NB4 (cell line): ENCODE measurements at regions not wholly inside any gene's neighbourhood (a gene's known extent, or its start where the extent isn't known, plus 50 kb on each side); places are given as distances from the start of the nearest gene placed in this dataset.

Source experiments
- CTCF ChIP-seq: IDR thresholded peaks from one replicate; pipeline ENCODE4 v1.5.1; 2012; ENCODE audit warnings: low read depth, low read length
- MAX ChIP-seq: IDR thresholded peaks from 2 replicates; pipeline ENCODE4 v1.6.1; 2011; ENCODE audit warnings: low read depth, low read length
- MYC ChIP-seq: IDR thresholded peaks from 2 replicates; pipeline ENCODE4 v1.6.1; 2011; ENCODE audit warnings: low read depth, low read length
- POLR2A ChIP-seq: IDR thresholded peaks from 2 replicates; pipeline ENCODE4 v1.6.1; 2011; ENCODE audit warnings: mild to moderate bottlenecking; ENCODE audit not compliant: insufficient read length; ENCODE audit errors: extremely low read depth

- TF ChIP-seq CTCF, result no peak
- no peak for TF ChIP-seq POLR2A
- no peak for TF ChIP-seq MAX
- no peak for TF ChIP-seq MYC
Measured at GRCh38 chr13:58960888-58961287, 1202.8 kb downstream of the DIAPH3 start.
